ENCODE measurements at regions not wholly inside any gene's neighbourhood (a gene's known extent, or its start where the extent isn't known, plus 50 kb on each side); places are given as distances from the start of the nearest gene placed in this dataset.

GRCh38 chr3:67296039-67296892 lies 298.2 kb downstream of the KBTBD8 start:
- ATAC-seq: no peak
- no peak for DNase-seq
- H3K27ac ChIP-seq: no peak overlapping the region
- intact Hi-C loops (cut with DNase I): no loop called here
- H3K27me3 ChIP-seq: no peaks in the 10 kb centered on the region
- no peaks in the 10 kb centered on the region for H3K9me3 ChIP-seq
- 52 to 54% methylated on average over 5 of the region's 5 CpGs for WGBS, 2 donors
- no peaks in the 10 kb centered on the region for H3K4me1 ChIP-seq
- no peaks in the 10 kb centered on the region for H3K36me3 ChIP-seq
- H3K4me3 ChIP-seq: no peak overlapping the region
- TF ChIP-seq CTCF (IDR thresholded peaks at IDR 0.05): no peak

- Histone ChIP-seq H3K27me3 (peaks cover 0 to 4% (median 0%) of the 10 kb centered on the region in 7 donors), H3K4me1 (no peaks in the 10 kb centered on the region), H3K27ac (no peak overlapping the region), H3K36me3 (no peaks in the 10 kb centered on the region), H3K9me3 (no peaks in the 10 kb centered on the region), H3K4me3 (no peak overlapping the region)
- WGBS, 2 donors: 90 to 98% methylated on average over 4 of the region's 4 CpGs
- DNase-seq (no peak), ATAC-seq (no peak)
- no peak for TF ChIP-seq CTCF (IDR thresholded peaks at IDR 0.05)
- intact Hi-C loops (cut with DNase I): no loop called here
These were observed 299.8 kb downstream of the KBTBD8 start for GRCh38 chr3:67297715-67298475.

GRCh38 chr3:67301556-67301955 lies 303.4 kb downstream of the KBTBD8 start:
- no peak overlapping the region for H3K4me3 ChIP-seq
- peaks cover 0 to 7% (median 0%) of the 10 kb centered on the region in 7 donors for H3K27me3 ChIP-seq
- DNase-seq (no peak), ATAC-seq (no peak)
- intact Hi-C loops (cut with DNase I): no loop called here
- no peak for TF ChIP-seq CTCF (IDR thresholded peaks at IDR 0.05)
- no peaks in the 10 kb centered on the region for H3K4me1 ChIP-seq
- WGBS, 2 donors: 59 to 76% methylated on average over 2 of the region's 2 CpGs
- H3K9me3 ChIP-seq: no peaks in the 10 kb centered on the region
- H3K36me3 ChIP-seq: no peaks in the 10 kb centered on the region
- H3K27ac ChIP-seq: no peak overlapping the region

- intact Hi-C loops (cut with DNase I): no loop called here
- WGBS, 2 donors: 69 to 73% methylated on average over 4 of the region's 4 CpGs
- Histone ChIP-seq H3K36me3 (no peaks in the 10 kb centered on the region), H3K9me3 (no peaks in the 10 kb centered on the region), H3K27ac (no peak overlapping the region), H3K4me3 (no peak overlapping the region), H3K4me1 (no peaks in the 10 kb centered on the region), H3K27me3 (peaks cover 0 to 7% (median 0%) of the 10 kb centered on the region in 7 donors)
- no peak for TF ChIP-seq CTCF (IDR thresholded peaks at IDR 0.05)
- ATAC-seq (no peak), DNase-seq (no peak)
These were observed 304.4 kb downstream of the KBTBD8 start for GRCh38 chr3:67302489-67302888.

Data from heart right ventricle (tissue), 16 donors.